ENCODE measurements at regions not wholly inside any gene's neighbourhood (a gene's known extent, or its start where the extent isn't known, plus 50 kb on each side); places are given as distances from the start of the nearest gene placed in this dataset.

GRCh38 chr1:48164571-48164970, 57.9 kb upstream of the SLC5A9 start:
- DNase-seq, result no peak

- DNase-seq, result no peak
Observed at GRCh38 chr1:48160486-48161132, 61.9 kb upstream of the SLC5A9 start.

- no peak for DNase-seq
Observed at GRCh38 chr1:48139275-48139674, 83.2 kb upstream of the SLC5A9 start.

- DNase-seq, result no peak
Observed at GRCh38 chr1:48127735-48128685, 94.5 kb upstream of the SLC5A9 start.

GRCh38 chr1:48123647-48124046, 98.9 kb upstream of the SLC5A9 start:
- no peak for DNase-seq

- DNase-seq, result no peak
Observed at GRCh38 chr1:48121955-48122354, 100.6 kb upstream of the SLC5A9 start.

GRCh38 chr1:48120621-48121020, 101.9 kb upstream of the SLC5A9 start:
- no peak for DNase-seq

GRCh38 chr1:48115835-48116234, 106.7 kb upstream of the SLC5A9 start:
- no peak for DNase-seq

- no peak for DNase-seq
Observed at GRCh38 chr1:48114596-48115382, 107.7 kb upstream of the SLC5A9 start.

GRCh38 chr1:48109390-48110013, 112.3 kb upstream of the TRABD2B start:
- DNase-seq, result peak in 7 of 56 donors; percentile 1 to 67 (median 22)

GRCh38 chr1:48107516-48107915, 110.3 kb upstream of the TRABD2B start:
- no peak for DNase-seq

- DNase-seq, result no peak
Observed at GRCh38 chr1:48106049-48106448, 108.9 kb upstream of the TRABD2B start.

GRCh38 chr1:48105165-48105564, 108.0 kb upstream of the TRABD2B start:
- no peak for DNase-seq

- DNase-seq, result no peak
Observed at GRCh38 chr1:48103495-48103894, 106.3 kb upstream of the TRABD2B start.

- DNase-seq, result no peak
Observed at GRCh38 chr1:48102766-48103165, 105.6 kb upstream of the TRABD2B start.

- DNase-seq, result no peak
Observed at GRCh38 chr1:48099072-48099773, 102.0 kb upstream of the TRABD2B start.

- peak in 2 of 56 donors; percentile 3 to 9 for DNase-seq
Observed at GRCh38 chr1:48093696-48094528, 96.7 kb upstream of the TRABD2B start.

- no peak for DNase-seq
Observed at GRCh38 chr1:48093147-48093546, 96.0 kb upstream of the TRABD2B start.

- no peak for DNase-seq
Observed at GRCh38 chr1:48092401-48092800, 95.2 kb upstream of the TRABD2B start.
